ENCODE measurements at regions not wholly inside any gene's neighbourhood (a gene's known extent, or its start where the extent isn't known, plus 50 kb on each side); places are given as distances from the start of the nearest gene placed in this dataset.
A peak's percentile ranks its signal among the peaks of the same experiment; 100 is the strongest.

DNA sequence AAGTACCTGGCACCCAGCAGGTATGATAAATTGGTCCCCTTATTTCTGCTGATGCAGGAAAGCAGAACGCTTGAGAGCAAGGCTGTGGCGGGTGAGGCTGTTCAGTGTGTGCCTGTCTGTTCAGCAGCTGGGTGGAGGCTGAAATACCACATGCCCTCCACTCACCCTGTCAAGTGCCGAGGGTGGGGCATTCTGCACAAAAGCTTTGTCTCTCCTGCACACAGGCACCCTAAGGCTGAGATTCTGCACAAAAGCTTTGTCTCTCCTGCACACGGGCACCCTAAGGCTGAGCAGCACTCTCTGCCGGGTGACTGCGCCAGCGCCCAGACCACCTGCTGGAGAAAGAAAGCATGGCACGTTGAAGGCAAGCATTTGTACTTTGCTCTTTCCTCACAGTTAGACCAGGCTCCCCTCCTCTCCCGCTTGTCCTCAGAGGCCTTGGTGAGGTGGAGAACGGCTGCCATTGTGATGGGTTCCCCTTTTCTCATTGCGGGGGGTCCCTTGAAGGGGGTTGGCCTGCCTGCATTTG lies 97.5 kb downstream of the BDH1 start (continued):
- TF ChIP-seq, protein P1, sequence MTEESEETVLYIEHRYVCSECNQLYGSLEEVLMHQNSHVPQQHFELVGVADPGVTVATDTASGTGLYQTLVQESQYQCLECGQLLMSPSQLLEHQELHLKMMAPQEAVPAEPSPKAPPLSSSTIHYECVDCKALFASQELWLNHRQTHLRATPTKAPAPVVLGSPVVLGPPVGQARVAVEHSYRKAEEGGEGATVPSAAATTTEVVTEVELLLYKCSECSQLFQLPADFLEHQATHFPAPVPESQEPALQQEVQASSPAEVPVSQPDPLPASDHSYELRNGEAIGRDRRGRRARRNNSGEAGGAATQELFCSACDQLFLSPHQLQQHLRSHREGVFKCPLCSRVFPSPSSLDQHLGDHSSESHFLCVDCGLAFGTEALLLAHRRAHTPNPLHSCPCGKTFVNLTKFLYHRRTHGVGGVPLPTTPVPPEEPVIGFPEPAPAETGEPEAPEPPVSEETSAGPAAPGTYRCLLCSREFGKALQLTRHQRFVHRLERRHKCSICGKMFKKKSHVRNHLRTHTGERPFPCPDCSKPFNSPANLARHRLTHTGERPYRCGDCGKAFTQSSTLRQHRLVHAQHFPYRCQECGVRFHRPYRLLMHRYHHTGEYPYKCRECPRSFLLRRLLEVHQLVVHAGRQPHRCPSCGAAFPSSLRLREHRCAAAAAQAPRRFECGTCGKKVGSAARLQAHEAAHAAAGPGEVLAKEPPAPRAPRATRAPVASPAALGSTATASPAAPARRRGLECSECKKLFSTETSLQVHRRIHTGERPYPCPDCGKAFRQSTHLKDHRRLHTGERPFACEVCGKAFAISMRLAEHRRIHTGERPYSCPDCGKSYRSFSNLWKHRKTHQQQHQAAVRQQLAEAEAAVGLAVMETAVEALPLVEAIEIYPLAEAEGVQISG (CRISPR knock-in tag; IDR thresholded peaks at IDR 0.05) = peak; percentile 49; the same call in 1 of the 2 replicates
- peak; percentile 87 for TF ChIP-seq XRCC5 (optimal IDR thresholded peaks at IDR 0.05; ENCODE audit: low read length)
- TF ChIP-seq, protein P2, sequence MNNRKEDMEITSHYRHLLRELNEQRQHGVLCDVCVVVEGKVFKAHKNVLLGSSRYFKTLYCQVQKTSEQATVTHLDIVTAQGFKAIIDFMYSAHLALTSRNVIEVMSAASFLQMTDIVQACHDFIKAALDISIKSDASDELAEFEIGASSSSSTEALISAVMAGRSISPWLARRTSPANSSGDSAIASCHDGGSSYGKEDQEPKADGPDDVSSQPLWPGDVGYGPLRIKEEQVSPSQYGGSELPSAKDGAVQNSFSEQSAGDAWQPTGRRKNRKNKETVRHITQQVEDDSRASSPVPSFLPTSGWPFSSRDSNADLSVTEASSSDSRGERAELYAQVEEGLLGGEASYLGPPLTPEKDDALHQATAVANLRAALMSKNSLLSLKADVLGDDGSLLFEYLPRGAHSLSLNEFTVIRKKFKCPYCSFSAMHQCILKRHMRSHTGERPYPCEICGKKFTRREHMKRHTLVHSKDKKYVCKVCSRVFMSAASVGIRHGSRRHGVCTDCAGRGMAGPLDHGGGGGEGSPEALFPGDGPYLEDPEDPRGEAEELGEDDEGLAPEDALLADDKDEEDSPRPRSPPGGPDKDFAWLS (CRISPR knock-in tag; IDR thresholded peaks at IDR 0.05; ENCODE audit: borderline replicate concordance) = no peak
- TF ChIP-seq HMG20A (CRISPR knock-in tag; IDR thresholded peaks at IDR 0.05; ENCODE audit: borderline replicate concordance) = 0 out of 2 replicates have a peak, but pooled peaks have one; percentile 22
- TF ChIP-seq, protein P3, sequence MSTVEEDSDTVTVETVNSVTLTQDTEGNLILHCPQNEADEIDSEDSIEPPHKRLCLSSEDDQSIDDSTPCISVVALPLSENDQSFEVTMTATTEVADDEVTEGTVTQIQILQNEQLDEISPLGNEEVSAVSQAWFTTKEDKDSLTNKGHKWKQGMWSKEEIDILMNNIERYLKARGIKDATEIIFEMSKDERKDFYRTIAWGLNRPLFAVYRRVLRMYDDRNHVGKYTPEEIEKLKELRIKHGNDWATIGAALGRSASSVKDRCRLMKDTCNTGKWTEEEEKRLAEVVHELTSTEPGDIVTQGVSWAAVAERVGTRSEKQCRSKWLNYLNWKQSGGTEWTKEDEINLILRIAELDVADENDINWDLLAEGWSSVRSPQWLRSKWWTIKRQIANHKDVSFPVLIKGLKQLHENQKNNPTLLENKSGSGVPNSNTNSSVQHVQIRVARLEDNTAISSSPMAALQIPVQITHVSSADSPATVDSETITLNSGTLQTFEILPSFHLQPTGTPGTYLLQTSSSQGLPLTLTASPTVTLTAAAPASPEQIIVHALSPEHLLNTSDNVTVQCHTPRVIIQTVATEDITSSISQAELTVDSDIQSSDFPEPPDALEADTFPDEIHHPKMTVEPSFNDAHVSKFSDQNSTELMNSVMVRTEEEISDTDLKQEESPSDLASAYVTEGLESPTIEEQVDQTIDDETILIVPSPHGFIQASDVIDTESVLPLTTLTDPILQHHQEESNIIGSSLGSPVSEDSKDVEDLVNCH (CRISPR knock-in tag; IDR thresholded peaks at IDR 0.05) = no peak
- TF ChIP-seq, protein P4, sequence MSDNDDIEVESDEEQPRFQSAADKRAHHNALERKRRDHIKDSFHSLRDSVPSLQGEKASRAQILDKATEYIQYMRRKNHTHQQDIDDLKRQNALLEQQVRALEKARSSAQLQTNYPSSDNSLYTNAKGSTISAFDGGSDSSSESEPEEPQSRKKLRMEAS (IDR thresholded peaks at IDR 0.05) = peak; percentile 80
- TF ChIP-seq, protein P5, sequence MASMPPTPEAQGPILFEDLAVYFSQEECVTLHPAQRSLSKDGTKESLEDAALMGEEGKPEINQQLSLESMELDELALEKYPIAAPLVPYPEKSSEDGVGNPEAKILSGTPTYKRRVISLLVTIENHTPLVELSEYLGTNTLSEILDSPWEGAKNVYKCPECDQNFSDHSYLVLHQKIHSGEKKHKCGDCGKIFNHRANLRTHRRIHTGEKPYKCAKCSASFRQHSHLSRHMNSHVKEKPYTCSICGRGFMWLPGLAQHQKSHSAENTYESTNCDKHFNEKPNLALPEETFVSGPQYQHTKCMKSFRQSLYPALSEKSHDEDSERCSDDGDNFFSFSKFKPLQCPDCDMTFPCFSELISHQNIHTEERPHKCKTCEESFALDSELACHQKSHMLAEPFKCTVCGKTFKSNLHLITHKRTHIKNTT (CRISPR knock-in tag; IDR thresholded peaks at IDR 0.05) = no peak
- TF ChIP-seq, protein P6, sequence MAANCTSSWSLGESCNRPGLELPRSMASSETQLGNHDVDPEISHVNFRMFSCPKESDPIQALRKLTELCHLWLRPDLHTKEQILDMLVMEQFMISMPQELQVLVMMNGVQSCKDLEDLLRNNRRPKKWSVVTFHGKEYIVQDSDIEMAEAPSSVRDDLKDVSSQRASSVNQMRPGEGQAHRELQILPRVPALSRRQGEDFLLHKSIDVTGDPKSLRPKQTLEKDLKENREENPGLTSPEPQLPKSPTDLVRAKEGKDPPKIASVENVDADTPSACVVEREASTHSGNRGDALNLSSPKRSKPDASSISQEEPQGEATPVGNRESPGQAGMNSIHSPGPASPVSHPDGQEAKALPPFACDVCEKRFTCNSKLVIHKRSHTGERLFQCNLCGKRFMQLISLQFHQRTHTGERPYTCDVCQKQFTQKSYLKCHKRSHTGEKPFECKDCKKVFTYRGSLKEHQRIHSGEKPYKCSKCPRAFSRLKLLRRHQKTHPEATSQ (CRISPR knock-in tag; IDR thresholded peaks at IDR 0.05; ENCODE audit: borderline replicate concordance) = 0 out of 2 replicates have a peak, but pooled peaks have one; percentile 1
- peak; percentile 57; the same call in 1 of the 2 replicates for TF ChIP-seq RXRB (CRISPR knock-in tag; IDR thresholded peaks at IDR 0.05; ENCODE audit: borderline replicate concordance)
- TF ChIP-seq NAIF1 (CRISPR knock-in tag; IDR thresholded peaks at IDR 0.05; ENCODE audit: borderline replicate concordance) = peak; percentile 25; the same call in 1 of the 2 replicates
- TF ChIP-seq, protein P7, sequence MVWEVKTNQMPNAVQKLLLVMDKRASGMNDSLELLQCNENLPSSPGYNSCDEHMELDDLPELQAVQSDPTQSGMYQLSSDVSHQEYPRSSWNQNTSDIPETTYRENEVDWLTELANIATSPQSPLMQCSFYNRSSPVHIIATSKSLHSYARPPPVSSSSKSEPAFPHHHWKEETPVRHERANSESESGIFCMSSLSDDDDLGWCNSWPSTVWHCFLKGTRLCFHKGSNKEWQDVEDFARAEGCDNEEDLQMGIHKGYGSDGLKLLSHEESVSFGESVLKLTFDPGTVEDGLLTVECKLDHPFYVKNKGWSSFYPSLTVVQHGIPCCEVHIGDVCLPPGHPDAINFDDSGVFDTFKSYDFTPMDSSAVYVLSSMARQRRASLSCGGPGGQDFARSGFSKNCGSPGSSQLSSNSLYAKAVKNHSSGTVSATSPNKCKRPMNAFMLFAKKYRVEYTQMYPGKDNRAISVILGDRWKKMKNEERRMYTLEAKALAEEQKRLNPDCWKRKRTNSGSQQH (CRISPR knock-in tag; IDR thresholded peaks at IDR 0.05; ENCODE audit: low read depth) = no peak
- TF ChIP-seq, protein P8, sequence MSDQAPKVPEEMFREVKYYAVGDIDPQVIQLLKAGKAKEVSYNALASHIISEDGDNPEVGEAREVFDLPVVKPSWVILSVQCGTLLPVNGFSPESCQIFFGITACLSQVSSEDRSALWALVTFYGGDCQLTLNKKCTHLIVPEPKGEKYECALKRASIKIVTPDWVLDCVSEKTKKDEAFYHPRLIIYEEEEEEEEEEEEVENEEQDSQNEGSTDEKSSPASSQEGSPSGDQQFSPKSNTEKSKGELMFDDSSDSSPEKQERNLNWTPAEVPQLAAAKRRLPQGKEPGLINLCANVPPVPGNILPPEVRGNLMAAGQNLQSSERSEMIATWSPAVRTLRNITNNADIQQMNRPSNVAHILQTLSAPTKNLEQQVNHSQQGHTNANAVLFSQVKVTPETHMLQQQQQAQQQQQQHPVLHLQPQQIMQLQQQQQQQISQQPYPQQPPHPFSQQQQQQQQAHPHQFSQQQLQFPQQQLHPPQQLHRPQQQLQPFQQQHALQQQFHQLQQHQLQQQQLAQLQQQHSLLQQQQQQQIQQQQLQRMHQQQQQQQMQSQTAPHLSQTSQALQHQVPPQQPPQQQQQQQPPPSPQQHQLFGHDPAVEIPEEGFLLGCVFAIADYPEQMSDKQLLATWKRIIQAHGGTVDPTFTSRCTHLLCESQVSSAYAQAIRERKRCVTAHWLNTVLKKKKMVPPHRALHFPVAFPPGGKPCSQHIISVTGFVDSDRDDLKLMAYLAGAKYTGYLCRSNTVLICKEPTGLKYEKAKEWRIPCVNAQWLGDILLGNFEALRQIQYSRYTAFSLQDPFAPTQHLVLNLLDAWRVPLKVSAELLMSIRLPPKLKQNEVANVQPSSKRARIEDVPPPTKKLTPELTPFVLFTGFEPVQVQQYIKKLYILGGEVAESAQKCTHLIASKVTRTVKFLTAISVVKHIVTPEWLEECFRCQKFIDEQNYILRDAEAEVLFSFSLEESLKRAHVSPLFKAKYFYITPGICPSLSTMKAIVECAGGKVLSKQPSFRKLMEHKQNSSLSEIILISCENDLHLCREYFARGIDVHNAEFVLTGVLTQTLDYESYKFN (CRISPR knock-in tag; conservative IDR thresholded peaks at IDR 0.05) = peak; percentile 64
- no peak for TF ChIP-seq GABPB1 (CRISPR knock-in tag; IDR thresholded peaks at IDR 0.05)

Data from HepG2 (cell line).